ENCODE measurements at regions not wholly inside any gene's neighbourhood (a gene's known extent, or its start where the extent isn't known, plus 50 kb on each side); places are given as distances from the start of the nearest gene placed in this dataset.

- Histone ChIP-seq H4K20me1 (ENCODE audit: insufficient read depth, low read depth, low read length) (no peaks in the 10 kb centered on the region), H3K36me3 (ENCODE audit: insufficient read depth, low read length) (no peaks in the 10 kb centered on the region), H3K9me3 (ENCODE audit: low read length) (no peaks in the 10 kb centered on the region), H3K4me2 (ENCODE audit: low read depth, low read length, poor library complexity, severe bottlenecking) (no peak overlapping the region), H3K4me3 (ENCODE audit: low read length) (no peak overlapping the region), H3K27me3 (ENCODE audit: low read length) (no peaks in the 10 kb centered on the region; the same call in 1 of the 2 replicates), H3K4me1 (ENCODE audit: low read length) (peaks cover 6% of the 10 kb centered on the region), H3K79me2 (ENCODE audit: low read length) (no peaks in the 10 kb centered on the region), H3K9ac (ENCODE audit: low read length) (no peak overlapping the region), H2AFZ (ENCODE audit: low read length) (no peak overlapping the region), H3K27ac (ENCODE audit: low read length) (no peak overlapping the region), H3K9me2 (replicated peaks; ENCODE audit: insufficient read depth, low read length) (no peaks in the 10 kb centered on the region)
- DNase-seq: no peak
Observed at GRCh38 chr15:69697916-69698315, 245.3 kb downstream of the RPLP1 start.

- Histone ChIP-seq H3K4me3 (ENCODE audit: low read length) (no peak overlapping the region), H3K27me3 (ENCODE audit: low read length) (no peaks in the 10 kb centered on the region), H3K9ac (ENCODE audit: low read length) (no peak overlapping the region), H3K4me2 (ENCODE audit: low read depth, low read length, poor library complexity, severe bottlenecking) (no peak overlapping the region), H3K79me2 (ENCODE audit: low read length) (no peaks in the 10 kb centered on the region), H3K27ac (ENCODE audit: low read length) (no peak overlapping the region), H3K9me2 (replicated peaks; ENCODE audit: insufficient read depth, low read length) (no peaks in the 10 kb centered on the region), H3K9me3 (ENCODE audit: low read length) (no peaks in the 10 kb centered on the region), H3K36me3 (ENCODE audit: insufficient read depth, low read length) (no peaks in the 10 kb centered on the region), H2AFZ (ENCODE audit: low read length) (no peak overlapping the region), H4K20me1 (ENCODE audit: insufficient read depth, low read depth, low read length) (no peaks in the 10 kb centered on the region), H3K4me1 (ENCODE audit: low read length) (peaks cover 6% of the 10 kb centered on the region)
- DNase-seq: no peak
Observed at GRCh38 chr15:69699096-69699495, 246.5 kb downstream of the RPLP1 start.

GRCh38 chr15:69700380-69700779, 247.8 kb downstream of the RPLP1 start:
- Histone ChIP-seq H3K9ac (ENCODE audit: low read length) (no peak overlapping the region), H4K20me1 (ENCODE audit: insufficient read depth, low read depth, low read length) (no peaks in the 10 kb centered on the region), H3K4me2 (ENCODE audit: low read depth, low read length, poor library complexity, severe bottlenecking) (no peak overlapping the region), H3K79me2 (ENCODE audit: low read length) (no peaks in the 10 kb centered on the region), H3K36me3 (ENCODE audit: insufficient read depth, low read length) (no peaks in the 10 kb centered on the region), H3K9me3 (ENCODE audit: low read length) (no peaks in the 10 kb centered on the region), H3K9me2 (replicated peaks; ENCODE audit: insufficient read depth, low read length) (no peaks in the 10 kb centered on the region), H3K27ac (ENCODE audit: low read length) (no peak overlapping the region), H2AFZ (ENCODE audit: low read length) (no peak overlapping the region), H3K27me3 (ENCODE audit: low read length) (no peaks in the 10 kb centered on the region), H3K4me3 (ENCODE audit: low read length) (no peak overlapping the region), H3K4me1 (ENCODE audit: low read length) (peaks cover 6% of the 10 kb centered on the region)
- no peak for DNase-seq

GRCh38 chr15:69701198-69701597, 248.6 kb downstream of the RPLP1 start:
- Histone ChIP-seq H4K20me1 (ENCODE audit: insufficient read depth, low read depth, low read length) (no peaks in the 10 kb centered on the region), H2AFZ (ENCODE audit: low read length) (no peak overlapping the region), H3K79me2 (ENCODE audit: low read length) (no peaks in the 10 kb centered on the region), H3K4me1 (ENCODE audit: low read length) (peaks cover 6% of the 10 kb centered on the region), H3K36me3 (ENCODE audit: insufficient read depth, low read length) (no peaks in the 10 kb centered on the region), H3K9me3 (ENCODE audit: low read length) (no peaks in the 10 kb centered on the region), H3K27ac (ENCODE audit: low read length) (no peak overlapping the region), H3K4me3 (ENCODE audit: low read length) (no peak overlapping the region), H3K27me3 (ENCODE audit: low read length) (no peaks in the 10 kb centered on the region), H3K9ac (ENCODE audit: low read length) (no peak overlapping the region), H3K9me2 (replicated peaks; ENCODE audit: insufficient read depth, low read length) (no peaks in the 10 kb centered on the region), H3K4me2 (ENCODE audit: low read depth, low read length, poor library complexity, severe bottlenecking) (no peak overlapping the region)
- no peak for DNase-seq

GRCh38 chr15:69703532-69704187, 251.0 kb downstream of the RPLP1 start:
- Histone ChIP-seq H3K9me3 (ENCODE audit: low read length) (no peaks in the 10 kb centered on the region), H3K27me3 (ENCODE audit: low read length) (no peaks in the 10 kb centered on the region), H3K4me1 (ENCODE audit: low read length) (no peaks in the 10 kb centered on the region), H3K4me3 (ENCODE audit: low read length) (no peak overlapping the region), H4K20me1 (ENCODE audit: insufficient read depth, low read depth, low read length) (no peaks in the 10 kb centered on the region), H2AFZ (ENCODE audit: low read length) (no peak overlapping the region), H3K79me2 (ENCODE audit: low read length) (no peaks in the 10 kb centered on the region), H3K27ac (ENCODE audit: low read length) (no peak overlapping the region), H3K9ac (ENCODE audit: low read length) (no peak overlapping the region), H3K36me3 (ENCODE audit: insufficient read depth, low read length) (no peaks in the 10 kb centered on the region), H3K4me2 (ENCODE audit: low read depth, low read length, poor library complexity, severe bottlenecking) (no peak overlapping the region), H3K9me2 (replicated peaks; ENCODE audit: insufficient read depth, low read length) (no peaks in the 10 kb centered on the region)
- no peak for DNase-seq

GRCh38 chr15:69704229-69704628, 251.6 kb downstream of the RPLP1 start:
- H4K20me1 ChIP-seq (ENCODE audit: insufficient read depth, low read depth, low read length): no peaks in the 10 kb centered on the region
- no peaks in the 10 kb centered on the region for H3K9me3 ChIP-seq (ENCODE audit: low read length)
- no peak overlapping the region for H3K4me3 ChIP-seq (ENCODE audit: low read length)
- H2AFZ ChIP-seq (ENCODE audit: low read length): no peak overlapping the region
- H3K4me1 ChIP-seq (ENCODE audit: low read length): no peaks in the 10 kb centered on the region
- no peak overlapping the region for H3K9ac ChIP-seq (ENCODE audit: low read length)
- H3K36me3 ChIP-seq (ENCODE audit: insufficient read depth, low read length): no peaks in the 10 kb centered on the region
- H3K27me3 ChIP-seq (ENCODE audit: low read length): peaks cover 4% of the 10 kb centered on the region; the same call in 1 of the 2 replicates
- H3K9me2 ChIP-seq (replicated peaks; ENCODE audit: insufficient read depth, low read length): no peaks in the 10 kb centered on the region
- H3K4me2 ChIP-seq (ENCODE audit: low read depth, low read length, poor library complexity, severe bottlenecking): no peak overlapping the region
- no peak overlapping the region for H3K27ac ChIP-seq (ENCODE audit: low read length)
- H3K79me2 ChIP-seq (ENCODE audit: low read length): no peaks in the 10 kb centered on the region
- no peak for DNase-seq

- DNase-seq: no peak
- no peaks in the 10 kb centered on the region for H3K36me3 ChIP-seq (ENCODE audit: insufficient read depth, low read length)
Observed at GRCh38 chr15:69704700-69705099, 252.1 kb downstream of the RPLP1 start.

GRCh38 chr15:69706353-69707097, 253.9 kb downstream of the RPLP1 start:
- Histone ChIP-seq H2AFZ (ENCODE audit: low read length) (no peak overlapping the region), H3K9me2 (replicated peaks; ENCODE audit: insufficient read depth, low read length) (no peaks in the 10 kb centered on the region), H3K79me2 (ENCODE audit: low read length) (no peaks in the 10 kb centered on the region), H3K4me3 (ENCODE audit: low read length) (no peak overlapping the region), H3K9ac (ENCODE audit: low read length) (no peak overlapping the region), H3K36me3 (ENCODE audit: insufficient read depth, low read length) (no peaks in the 10 kb centered on the region), H3K4me2 (ENCODE audit: low read depth, low read length, poor library complexity, severe bottlenecking) (no peak overlapping the region), H3K9me3 (ENCODE audit: low read length) (no peaks in the 10 kb centered on the region), H3K27me3 (ENCODE audit: low read length) (peaks cover 7% of the 10 kb centered on the region; the same call in 1 of the 2 replicates), H4K20me1 (ENCODE audit: insufficient read depth, low read depth, low read length) (no peaks in the 10 kb centered on the region), H3K4me1 (ENCODE audit: low read length) (no peaks in the 10 kb centered on the region), H3K27ac (ENCODE audit: low read length) (no peak overlapping the region)
- DNase-seq: no peak

More at GRCh38 chr15:69704700-69705099, 252.1 kb downstream of the RPLP1 start:
- Histone ChIP-seq H3K4me3 (ENCODE audit: low read length) (no peak overlapping the region), H3K9ac (ENCODE audit: low read length) (no peak overlapping the region), H2AFZ (ENCODE audit: low read length) (no peak overlapping the region), H3K27me3 (ENCODE audit: low read length) (peaks cover 4% of the 10 kb centered on the region; the same call in 1 of the 2 replicates), H3K4me1 (ENCODE audit: low read length) (no peaks in the 10 kb centered on the region), H4K20me1 (ENCODE audit: insufficient read depth, low read depth, low read length) (no peaks in the 10 kb centered on the region), H3K27ac (ENCODE audit: low read length) (no peak overlapping the region), H3K79me2 (ENCODE audit: low read length) (no peaks in the 10 kb centered on the region), H3K9me3 (ENCODE audit: low read length) (no peaks in the 10 kb centered on the region), H3K9me2 (replicated peaks; ENCODE audit: insufficient read depth, low read length) (no peaks in the 10 kb centered on the region), H3K4me2 (ENCODE audit: low read depth, low read length, poor library complexity, severe bottlenecking) (no peak overlapping the region)

Measured in Karpas-422 (cell line).